Liver (tissue), 3 donors: ENCODE measurements at regions not wholly inside any gene's neighbourhood (a gene's known extent, or its start where the extent isn't known, plus 50 kb on each side); places are given as distances from the start of the nearest gene placed in this dataset.

ENCODE experiments used
- RXRA ChIP-seq, 2 donors: IDR thresholded peaks; 2 replicates each; pipeline ENCODE4 v1.6.1; 2017 to 2018; ENCODE audit warnings: antibody characterized with exemption in 2 of 2, mild to moderate bottlenecking in 1 of 2
- TAF1 ChIP-seq: conservative IDR thresholded peaks from 2 replicates; pipeline ENCODE4 v1.6.1; 2016; ENCODE audit warnings: antibody characterized with exemption, mild to moderate bottlenecking
- YY1 ChIP-seq: IDR thresholded peaks from 2 replicates; pipeline ENCODE4 v1.6.1; 2016; ENCODE audit warnings: antibody characterized with exemption, mild to moderate bottlenecking
- TF ChIP-seq, protein P1 (sequence below): fragments of 150-350 bp; IDR thresholded peaks from 2 replicates; pipeline ENCODE4 v1.5.1; 2017; ENCODE audit warnings: improper control_type of control experiment, low read depth, low read length; ENCODE audit not compliant: missing input control
- TF ChIP-seq, protein P2 (sequence below): IDR thresholded peaks from 2 replicates; pipeline ENCODE4 v1.6.1; 2016; ENCODE audit warnings: antibody characterized with exemption
- TF ChIP-seq, protein P3 (sequence below): IDR thresholded peaks from 2 replicates; pipeline ENCODE4 v1.6.1; 2016; ENCODE audit warnings: antibody characterized with exemption
- donor health status: healthy.
- donor health status: healthy.

DNA sequence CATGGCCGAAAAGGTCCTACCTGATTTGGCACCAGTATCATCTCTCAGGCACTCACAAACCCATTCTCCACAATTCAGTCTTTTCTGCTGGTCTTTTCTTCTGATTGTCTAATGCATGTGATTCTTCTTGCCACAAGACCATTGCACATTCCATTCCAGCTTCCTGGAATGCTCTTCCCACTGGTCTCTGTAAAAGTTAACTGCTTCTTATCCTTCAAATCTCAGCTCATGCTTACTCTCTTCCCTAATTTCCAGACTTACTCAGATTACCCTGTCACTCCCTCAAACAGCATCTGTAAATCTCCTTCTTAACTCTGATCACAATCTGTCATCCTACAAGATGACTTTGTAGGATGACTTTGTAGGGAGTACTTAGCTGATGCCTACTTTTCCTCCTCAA lies 320.2 kb downstream of the MAP2K6 start:
- TF ChIP-seq TAF1 (no peak), YY1 (no peak), RXRA (IDR thresholded peaks at IDR 0.05) (no peak)
- TF ChIP-seq, protein P1, sequence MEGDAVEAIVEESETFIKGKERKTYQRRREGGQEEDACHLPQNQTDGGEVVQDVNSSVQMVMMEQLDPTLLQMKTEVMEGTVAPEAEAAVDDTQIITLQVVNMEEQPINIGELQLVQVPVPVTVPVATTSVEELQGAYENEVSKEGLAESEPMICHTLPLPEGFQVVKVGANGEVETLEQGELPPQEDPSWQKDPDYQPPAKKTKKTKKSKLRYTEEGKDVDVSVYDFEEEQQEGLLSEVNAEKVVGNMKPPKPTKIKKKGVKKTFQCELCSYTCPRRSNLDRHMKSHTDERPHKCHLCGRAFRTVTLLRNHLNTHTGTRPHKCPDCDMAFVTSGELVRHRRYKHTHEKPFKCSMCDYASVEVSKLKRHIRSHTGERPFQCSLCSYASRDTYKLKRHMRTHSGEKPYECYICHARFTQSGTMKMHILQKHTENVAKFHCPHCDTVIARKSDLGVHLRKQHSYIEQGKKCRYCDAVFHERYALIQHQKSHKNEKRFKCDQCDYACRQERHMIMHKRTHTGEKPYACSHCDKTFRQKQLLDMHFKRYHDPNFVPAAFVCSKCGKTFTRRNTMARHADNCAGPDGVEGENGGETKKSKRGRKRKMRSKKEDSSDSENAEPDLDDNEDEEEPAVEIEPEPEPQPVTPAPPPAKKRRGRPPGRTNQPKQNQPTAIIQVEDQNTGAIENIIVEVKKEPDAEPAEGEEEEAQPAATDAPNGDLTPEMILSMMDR: no peak
- TF ChIP-seq, protein P2, sequence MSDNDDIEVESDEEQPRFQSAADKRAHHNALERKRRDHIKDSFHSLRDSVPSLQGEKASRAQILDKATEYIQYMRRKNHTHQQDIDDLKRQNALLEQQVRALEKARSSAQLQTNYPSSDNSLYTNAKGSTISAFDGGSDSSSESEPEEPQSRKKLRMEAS: no peak
- TF ChIP-seq, protein P3, sequence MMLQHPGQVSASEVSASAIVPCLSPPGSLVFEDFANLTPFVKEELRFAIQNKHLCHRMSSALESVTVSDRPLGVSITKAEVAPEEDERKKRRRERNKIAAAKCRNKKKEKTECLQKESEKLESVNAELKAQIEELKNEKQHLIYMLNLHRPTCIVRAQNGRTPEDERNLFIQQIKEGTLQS: no peak
